Keratinocyte (primary cell): ENCODE measurements at regions not wholly inside any gene's neighbourhood (a gene's known extent, or its start where the extent isn't known, plus 50 kb on each side); places are given as distances from the start of the nearest gene placed in this dataset.

ENCODE experiments used
- DNase-seq: peaks from one replicate; pipeline ENCODE4 v3.0.0-alpha.2; 2011; ENCODE audit warnings: low read depth, missing footprints, low spot score
- FAIRE-seq: peaks from 2 replicates; lab custom pipeline; 2011; peaks lifted over from hg19 to GRCh38; lab: Jason Lieb, UNC
- H2AFZ ChIP-seq: 2 replicates; pipeline ENCODE4 v1.6.0; 2012; ENCODE audit warnings: low read length, control low read depth, inconsistent platforms; ENCODE audit not compliant: control insufficient read depth
- H3K27ac ChIP-seq: 2 replicates; pipeline ENCODE4 v1.5.1; 2011; ENCODE audit warnings: low read length; ENCODE audit not compliant: control insufficient read depth, insufficient read depth
- H3K27me3 ChIP-seq: 3 replicates; pipeline ENCODE4 v1.6.0; 2011; ENCODE audit warnings: low read length; ENCODE audit not compliant: control insufficient read depth, insufficient read depth; ENCODE audit errors: extremely low read depth
- H3K36me3 ChIP-seq, 2 experiments: 2 replicates in 1 of 2; 3 replicates in 1 of 2; pipeline ENCODE4 v1.5.1; 2011; ENCODE audit warnings: low read length in 2 of 2, mild to moderate bottlenecking in 1 of 2; ENCODE audit not compliant: control insufficient read depth in 2 of 2, insufficient read depth in 2 of 2; ENCODE audit errors: extremely low read depth in 1 of 2
- H3K4me1 ChIP-seq: 3 replicates; pipeline ENCODE4 v1.5.1; 2011; ENCODE audit warnings: low read length; ENCODE audit not compliant: control insufficient read depth, insufficient read depth; ENCODE audit errors: extremely low read depth
- H3K4me2 ChIP-seq: 3 replicates; pipeline ENCODE4 v1.6.0; 2011; ENCODE audit warnings: low read depth, low read length; ENCODE audit not compliant: control insufficient read depth, insufficient read depth; ENCODE audit errors: extremely low read depth
- H3K4me3 ChIP-seq, 3 experiments: fragments of 200-600 bp in 1 of 3; sonication (generic) in 1 of 3; 2 replicates in 2 of 3; 3 replicates in 1 of 3; pipeline ENCODE4 v1.5.1; 2011 to 2016; ENCODE audit warnings: low read length in 3 of 3, mild to moderate bottlenecking in 3 of 3, control low read depth in 2 of 3, inconsistent platforms in 1 of 3, low read depth in 1 of 3, mixed read lengths in 1 of 3, mixed run types in 1 of 3, moderate library complexity in 1 of 3; ENCODE audit not compliant: control insufficient read depth in 2 of 3, insufficient read depth in 2 of 3; ENCODE audit errors: extremely low read depth in 1 of 3
- H3K79me2 ChIP-seq: 2 replicates; pipeline ENCODE4 v1.6.0; 2012; ENCODE audit warnings: low read length; ENCODE audit not compliant: control insufficient read depth, insufficient read depth
- H3K9ac ChIP-seq: 3 replicates; pipeline ENCODE4 v1.6.0; 2011; ENCODE audit warnings: low read length; ENCODE audit not compliant: control insufficient read depth, insufficient read depth; ENCODE audit errors: extremely low read depth
- H3K9me1 ChIP-seq: 3 replicates; pipeline ENCODE4 v1.6.0; 2011; ENCODE audit warnings: low read length; ENCODE audit not compliant: control insufficient read depth, insufficient read depth; ENCODE audit errors: extremely low read depth
- H3K9me3 ChIP-seq: 2 replicates; pipeline ENCODE4 v1.5.1; 2012; ENCODE audit warnings: low read depth, low read length; ENCODE audit not compliant: control insufficient read depth
- H4K20me1 ChIP-seq: 3 replicates; pipeline ENCODE4 v1.6.0; 2011; ENCODE audit warnings: low read length; ENCODE audit not compliant: control insufficient read depth, insufficient read depth; ENCODE audit errors: extremely low read depth
- CTCF ChIP-seq, 3 experiments: IDR thresholded peaks in 1 of 3; conservative IDR thresholded peaks in 1 of 3; optimal IDR thresholded peaks in 1 of 3; 2 replicates in 2 of 3; 3 replicates in 1 of 3; pipeline versions ENCODE3 to v1.5.1; 2011; ENCODE audit warnings: low read length in 3 of 3, mild to moderate bottlenecking in 3 of 3, moderate library complexity in 2 of 3, control low read depth in 1 of 3, inconsistent platforms in 1 of 3; ENCODE audit not compliant: insufficient read depth in 2 of 3; ENCODE audit errors: extremely low read depth in 1 of 3
- EZH2 ChIP-seq: IDR thresholded peaks from one replicate; pipeline ENCODE4 v1.6.1; 2012; ENCODE audit warnings: inconsistent platforms, mild to moderate bottlenecking, low read length, moderate library complexity
- dilution Hi-C: fragments of 300-500 bp; cut with MboI; formaldehyde crosslinking; loops from one replicate; pipeline ENCODE4 v1.7.0; 2020; ENCODE audit warnings: low sequenced_read_pairs; ENCODE audit not compliant: extremely low pct_ligation_motif_present
- small RNA-seq, 3 experiments: library from RNA; depleted of rRNA; stranded (forward); fragments of <200 nt; gene quantifications; one replicate each; pipeline ENCODE3, GENCODE V24; 2012; ENCODE audit warnings: low read depth in 3 of 3, low replicate concordance in 1 of 3; ENCODE audit not compliant: insufficient read length in 3 of 3

GRCh38 chr20:16626849-16627248, 53.6 kb upstream of the KIF16B start:
- FAIRE-seq (no peak), DNase-seq (no peak)
- no peak for TF ChIP-seq EZH2
- no peak for TF ChIP-seq CTCF (optimal IDR thresholded peaks at IDR 0.05 in 1 of 3, IDR thresholded peaks at IDR 0.05 in 1 of 3, conservative IDR thresholded peaks at IDR 0.05 in 1 of 3; ENCODE audit: extremely low read depth in 1 of 3, insufficient read depth in 2 of 3, low read length in 3 of 3)
- H3K79me2 ChIP-seq: no peaks in the 10 kb centered on the region
- no peaks in the 10 kb centered on the region for H3K9me1 ChIP-seq
- H4K20me1 ChIP-seq: no peaks in the 10 kb centered on the region
- H3K4me2 ChIP-seq: no peak overlapping the region
- H3K27me3 ChIP-seq: no peaks in the 10 kb centered on the region
- no peak overlapping the region for H2AFZ ChIP-seq
- H3K4me1 ChIP-seq: no peaks in the 10 kb centered on the region
- H3K9ac ChIP-seq: no peak overlapping the region
- no peak overlapping the region for H3K27ac ChIP-seq
- H3K9me3 ChIP-seq: no peaks in the 10 kb centered on the region
- dilution Hi-C loops: no loop called here
- no peaks in the 10 kb centered on the region for H3K36me3 ChIP-seq
- no peak overlapping the region for H3K4me3 ChIP-seq

- Histone ChIP-seq H3K36me3 (no peaks in the 10 kb centered on the region), H3K4me3 (no peak overlapping the region), H3K4me2 (no peak overlapping the region), H3K27ac (no peak overlapping the region), H3K9ac (no peak overlapping the region), H2AFZ (no peak overlapping the region), H3K79me2 (no peaks in the 10 kb centered on the region), H3K4me1 (no peaks in the 10 kb centered on the region), H3K27me3 (no peaks in the 10 kb centered on the region), H3K9me1 (no peaks in the 10 kb centered on the region), H4K20me1 (no peaks in the 10 kb centered on the region), H3K9me3 (no peaks in the 10 kb centered on the region)
- TF ChIP-seq EZH2: no peak
- TF ChIP-seq CTCF (optimal IDR thresholded peaks at IDR 0.05 in 1 of 3, IDR thresholded peaks at IDR 0.05 in 1 of 3, conservative IDR thresholded peaks at IDR 0.05 in 1 of 3; ENCODE audit: extremely low read depth in 1 of 3, insufficient read depth in 2 of 3, low read length in 3 of 3): no peak
- FAIRE-seq (no peak), DNase-seq (no peak)
- dilution Hi-C loops: no loop called here
Observed at GRCh38 chr20:16624106-16624505, 50.9 kb upstream of the KIF16B start.

Small RNAs in the stretch of these regions (small RNA-seq; reads per million reads assigned to genes)
- gene RF00019: 0 reads per million in 3 experiments
